GM19397 (cell line): ENCODE measurements at regions not wholly inside any gene's neighbourhood (a gene's known extent, or its start where the extent isn't known, plus 50 kb on each side); places are given as distances from the start of the nearest gene placed in this dataset.

Source experiments
- ATAC-seq: cut with Tn5 transposase; IDR thresholded peaks from one replicate; pipeline ENCODE4 v1.9.1; 2021; ENCODE audit warnings: mild to moderate bottlenecking, moderate library complexity; ENCODE audit not compliant: unreplicated experiment

GRCh38 chr14:87334997-87335685, 657.8 kb downstream of the GALC start:
- ATAC-seq: no peak

DNA sequence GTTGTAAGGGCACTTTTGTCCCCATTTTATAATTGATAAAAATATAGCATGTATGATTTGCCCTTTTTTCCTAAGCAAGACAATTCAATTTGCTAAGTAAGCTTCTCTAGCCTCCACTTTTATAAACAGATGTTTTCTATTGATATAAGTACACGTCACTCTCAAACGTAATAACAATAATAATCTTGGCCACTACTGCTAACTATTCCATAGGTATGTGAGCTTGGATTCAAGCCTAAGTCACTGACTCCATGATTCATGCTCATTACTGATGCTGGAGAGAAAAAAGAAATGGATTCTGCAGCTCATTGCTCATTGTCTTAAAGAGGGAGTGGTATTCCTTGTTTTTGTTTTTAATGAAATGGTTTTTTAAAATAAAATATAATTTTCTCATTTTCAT, 661.0 kb downstream of the GALC start:
- no peak for ATAC-seq

DNA sequence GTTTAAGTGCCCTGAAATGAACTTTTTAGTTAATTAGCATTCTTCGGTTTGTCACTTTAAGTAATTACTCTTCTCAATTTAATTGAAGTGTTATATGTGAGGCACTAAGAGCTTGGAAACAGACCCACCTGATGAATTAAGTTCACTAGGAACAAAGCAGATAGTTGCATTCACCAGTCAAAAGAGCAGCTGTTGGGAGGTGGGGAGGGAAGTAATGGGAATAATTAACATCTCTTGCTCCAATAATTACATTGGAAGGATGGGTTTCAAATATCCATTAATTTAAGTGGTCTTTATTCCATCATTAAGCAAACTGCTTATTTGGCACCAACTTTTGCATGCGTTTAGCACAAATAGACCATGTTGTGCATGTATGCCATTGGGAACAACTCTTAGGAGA, 667.2 kb downstream of the GALC start:
- no peak for ATAC-seq

GRCh38 chr14:87323191-87323590, 669.8 kb downstream of the GALC start:
- no peak for ATAC-seq

DNA sequence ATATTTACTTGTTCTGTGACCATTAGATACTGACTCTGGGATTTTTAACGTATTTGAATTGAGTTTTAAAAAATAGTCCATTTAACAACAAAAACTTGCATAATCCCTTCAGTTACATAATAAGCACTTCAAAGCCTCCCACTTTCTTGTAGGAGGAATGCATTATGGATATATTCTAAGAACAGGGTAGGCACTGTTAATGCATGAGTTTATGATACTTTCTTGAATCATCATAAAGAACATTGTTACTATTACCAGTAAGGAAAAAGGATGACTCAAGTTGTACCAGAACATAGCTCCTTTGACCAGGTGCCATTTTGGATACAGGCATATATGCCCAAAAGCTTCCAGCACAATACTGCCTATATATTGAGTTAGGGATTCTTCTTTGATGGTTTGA, 671.4 kb downstream of the GALC start:
- ATAC-seq: no peak

DNA sequence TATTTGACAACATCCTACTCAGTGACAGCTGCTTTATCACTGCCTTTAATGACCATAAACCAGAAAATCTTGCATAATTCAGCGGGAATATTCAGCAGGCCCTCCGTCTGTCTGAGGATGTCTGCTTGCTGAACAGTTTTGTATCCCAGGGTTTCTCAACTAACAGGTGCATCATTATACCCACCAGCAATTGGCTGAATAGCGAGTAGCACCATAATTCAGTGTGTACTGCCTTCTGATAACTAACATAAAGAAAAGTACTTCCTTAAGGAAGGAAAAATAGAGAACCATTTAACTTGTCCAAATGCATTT, 680.1 kb downstream of the GALC start:
- ATAC-seq: no peak

DNA sequence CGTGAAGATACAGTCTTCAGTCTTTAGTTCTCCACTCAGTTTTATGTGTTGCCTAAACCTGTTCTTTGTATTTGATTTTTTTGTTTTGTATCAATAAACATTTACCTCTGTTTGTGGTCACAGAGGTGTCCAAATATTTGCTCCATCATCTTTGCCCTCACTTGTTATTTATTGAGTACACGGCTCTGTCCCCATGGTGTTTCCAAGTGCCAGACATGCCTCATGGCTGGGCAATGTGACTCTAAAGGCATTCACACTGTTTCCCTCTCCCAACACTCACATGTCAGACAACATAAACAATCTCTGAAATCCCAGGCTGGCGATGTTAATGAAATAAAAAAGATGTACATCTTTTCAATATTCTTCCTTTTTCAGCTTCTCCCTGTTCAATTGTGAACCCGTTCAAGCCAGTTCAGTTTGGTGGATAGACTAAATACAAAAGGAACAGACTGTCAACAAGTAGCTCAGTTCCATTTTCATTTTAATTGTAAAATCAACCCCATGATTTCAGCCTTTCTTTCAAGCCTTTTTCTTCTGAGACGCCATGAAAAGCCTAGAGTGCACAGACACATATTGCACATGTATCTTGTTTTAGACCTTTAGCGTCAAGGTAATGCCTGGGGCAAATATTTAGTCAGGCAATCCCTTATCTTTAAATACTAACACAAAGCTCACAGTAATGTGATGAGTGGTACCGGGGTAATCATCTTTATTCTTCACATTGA, 680.7 kb downstream of the GALC start:
- ATAC-seq: no peak

GRCh38 chr14:87309557-87309956, 683.4 kb downstream of the GALC start:
- ATAC-seq: no peak

GRCh38 chr14:87306409-87307168, 686.4 kb downstream of the GALC start:
- no peak for ATAC-seq

- ATAC-seq: no peak
These were observed 687.6 kb downstream of the GALC start for GRCh38 chr14:87305345-87305744.

DNA sequence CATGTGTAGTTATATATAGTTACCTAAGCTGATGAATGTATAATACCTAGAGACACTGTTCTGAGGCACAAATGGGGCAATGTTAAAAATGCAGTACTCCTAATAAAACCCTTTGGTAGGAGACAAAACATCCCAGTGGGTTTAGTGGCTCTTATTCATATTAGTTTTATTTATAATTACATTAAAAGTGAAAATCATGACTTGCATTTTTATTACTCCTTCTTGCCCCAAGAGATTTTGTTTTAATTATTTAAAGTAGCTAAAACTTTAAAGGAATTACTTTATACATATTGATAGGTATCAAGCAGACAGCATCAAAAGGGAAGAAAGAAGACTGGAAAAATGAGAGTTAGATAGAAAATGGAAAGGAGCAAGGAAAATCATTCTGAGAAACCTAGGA, 688.6 kb downstream of the GALC start:
- ATAC-seq: no peak

DNA sequence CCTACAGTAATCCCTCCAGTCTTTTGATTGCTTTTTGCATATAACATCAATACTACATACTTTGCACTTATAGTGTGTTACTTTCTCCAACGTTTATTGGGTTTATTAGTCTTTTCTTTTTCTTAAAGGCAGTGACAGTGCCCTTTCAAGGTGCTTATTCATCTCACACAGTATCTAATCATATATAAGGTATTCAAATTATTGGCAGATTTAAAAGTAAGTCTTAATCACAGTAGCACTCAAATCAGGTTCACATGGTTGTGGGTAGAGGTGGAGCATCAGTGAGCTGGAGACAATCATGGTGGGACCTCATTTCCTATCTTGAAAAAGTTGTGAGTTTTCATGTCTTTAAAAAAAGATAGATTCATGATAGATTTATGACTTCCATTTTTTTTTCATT, 706.2 kb downstream of the GALC start:
- ATAC-seq: no peak

- ATAC-seq: no peak
These were observed 706.8 kb downstream of the GALC start for GRCh38 chr14:87286191-87286590.

DNA sequence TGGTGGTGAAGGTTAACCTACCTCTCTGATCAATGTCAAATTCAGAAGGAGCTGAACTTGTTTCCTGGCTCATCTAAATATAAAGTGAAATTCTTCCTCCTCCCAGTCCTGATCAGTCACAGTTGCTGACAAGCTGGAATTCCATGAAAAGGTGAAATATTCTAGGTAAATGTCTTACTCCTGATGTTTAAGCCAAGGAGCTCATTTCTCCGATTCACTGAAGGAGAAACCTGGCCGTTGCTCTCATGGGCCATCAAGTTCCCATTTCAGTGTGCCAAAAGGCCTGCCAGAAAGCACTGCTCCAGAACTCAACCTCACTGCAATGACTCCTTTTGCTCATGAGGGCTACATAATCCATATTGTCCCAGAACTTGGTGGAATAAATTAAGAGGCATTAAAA, 707.5 kb downstream of the GALC start:
- no peak for ATAC-seq

DNA sequence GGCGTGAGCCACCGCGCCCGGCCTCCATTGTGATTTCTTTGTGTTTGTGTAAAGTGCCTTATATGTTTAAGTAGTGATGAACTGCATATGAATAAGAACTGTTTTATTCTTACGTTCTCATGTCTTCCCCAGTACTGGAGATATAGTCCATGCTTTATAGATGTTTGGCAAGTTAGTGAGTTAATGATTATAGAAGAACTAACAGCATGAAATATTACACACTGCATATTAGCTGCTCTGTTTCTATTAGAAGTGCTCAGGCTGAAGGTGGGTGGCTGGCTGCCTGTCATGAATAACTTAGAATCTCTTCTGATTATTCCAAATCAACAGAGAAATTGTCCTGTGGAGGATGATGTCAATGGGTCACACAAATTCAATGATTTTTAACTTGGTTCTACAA, 709.4 kb downstream of the GALC start:
- no peak for ATAC-seq

DNA sequence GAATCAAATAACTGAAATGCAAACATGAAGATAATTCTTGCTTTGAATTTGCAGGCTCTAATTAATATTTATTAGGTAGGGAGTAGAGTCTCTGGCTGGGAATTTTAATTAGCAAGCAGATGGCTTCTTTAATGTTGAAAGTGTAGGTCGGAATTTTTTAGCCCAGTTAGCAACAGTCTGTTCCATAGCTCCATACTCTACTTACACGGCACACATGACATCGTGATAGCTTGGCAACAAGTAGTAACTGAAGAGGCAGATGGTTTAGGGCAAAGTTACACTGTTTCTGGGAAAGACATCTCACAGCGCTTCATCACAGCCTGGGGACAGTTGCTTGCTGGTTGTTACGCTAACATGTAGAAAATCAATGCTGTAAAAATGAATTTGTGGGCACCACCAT, 710.7 kb downstream of the GALC start:
- no peak for ATAC-seq

DNA sequence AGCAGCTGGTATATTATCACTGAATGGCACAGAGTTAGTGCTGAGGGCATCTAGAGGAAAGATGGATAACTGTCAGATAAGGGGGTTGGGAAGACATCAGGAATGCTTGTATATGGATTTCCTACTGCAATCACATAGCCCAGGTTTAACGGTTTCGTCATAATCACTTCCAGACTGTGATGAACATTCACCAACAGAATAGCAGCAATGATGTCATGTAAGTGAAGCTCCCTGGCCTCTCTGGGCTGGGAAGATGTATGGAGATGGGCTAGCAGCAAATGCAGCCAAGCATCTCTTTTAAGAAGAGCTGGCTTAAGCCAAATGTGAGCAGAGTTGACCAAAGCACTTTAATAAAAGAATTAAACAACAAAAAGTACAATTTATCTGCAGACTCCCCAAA, 714.6 kb downstream of the GALC start:
- no peak for ATAC-seq

DNA sequence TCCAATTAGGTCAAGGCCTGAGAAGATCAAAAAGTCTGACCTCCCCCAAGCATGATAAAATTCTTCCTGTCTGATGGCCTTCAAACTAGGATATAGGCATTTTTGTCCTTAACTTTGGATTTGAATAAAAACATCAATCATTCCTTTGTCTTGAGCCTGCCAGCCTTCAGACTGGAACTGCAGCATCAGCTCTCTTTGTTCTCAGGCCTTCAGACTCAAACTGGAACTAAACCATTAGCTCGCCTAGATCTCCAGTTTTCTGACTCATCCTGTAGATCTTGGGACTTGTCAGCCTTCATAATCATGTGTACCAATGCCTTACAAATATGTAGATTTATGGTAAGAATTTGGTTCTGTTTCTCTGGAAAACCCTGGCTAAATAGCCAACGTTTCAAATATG, 721.7 kb downstream of the GALC start:
- ATAC-seq: no peak

- ATAC-seq: no peak
These were observed 724.0 kb downstream of the GALC start for GRCh38 chr14:87268997-87269396.

DNA sequence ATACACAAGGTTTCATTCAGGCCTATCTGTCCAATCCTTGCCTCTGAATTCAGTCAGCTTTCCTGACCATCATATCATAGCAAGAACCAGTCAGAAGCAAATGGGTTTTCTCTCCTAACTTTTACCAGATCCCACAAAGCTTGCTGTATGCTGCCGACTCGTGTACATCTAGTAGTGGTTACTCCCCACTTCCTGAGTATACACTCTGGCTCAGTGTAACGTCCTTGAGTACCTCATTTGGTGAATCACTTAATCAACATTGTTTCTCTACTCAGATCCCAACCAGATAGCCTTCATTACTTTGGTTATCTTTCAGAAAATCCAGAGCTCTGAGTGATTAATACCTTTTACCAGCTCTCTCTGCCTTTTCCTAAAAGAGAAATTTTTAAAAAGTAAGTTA, 728.2 kb downstream of the GALC start:
- no peak for ATAC-seq

GRCh38 chr14:87264272-87264785, 728.7 kb downstream of the GALC start:
- no peak for ATAC-seq

DNA sequence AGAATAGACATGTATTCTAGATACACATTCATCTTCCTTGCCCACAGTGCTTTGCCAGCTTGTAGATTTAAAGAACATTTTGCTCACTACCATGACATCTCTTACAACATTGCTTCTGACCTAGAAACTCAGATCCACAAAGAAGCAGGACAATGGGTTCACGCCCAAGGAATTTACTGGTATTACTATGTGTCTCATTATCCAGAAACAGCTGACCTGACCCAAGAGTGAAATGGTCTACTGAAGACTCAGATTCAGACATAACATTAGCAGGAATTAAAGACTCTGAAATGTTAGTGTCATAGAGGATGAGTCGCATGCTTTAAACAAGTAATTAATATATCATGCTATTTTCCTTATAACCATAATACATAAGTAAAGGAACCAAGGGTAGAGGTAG, 731.4 kb downstream of the GALC start:
- ATAC-seq: no peak
